ENCODE measurements at regions not wholly inside any gene's neighbourhood (a gene's known extent, or its start where the extent isn't known, plus 50 kb on each side); places are given as distances from the start of the nearest gene placed in this dataset.

DNA sequence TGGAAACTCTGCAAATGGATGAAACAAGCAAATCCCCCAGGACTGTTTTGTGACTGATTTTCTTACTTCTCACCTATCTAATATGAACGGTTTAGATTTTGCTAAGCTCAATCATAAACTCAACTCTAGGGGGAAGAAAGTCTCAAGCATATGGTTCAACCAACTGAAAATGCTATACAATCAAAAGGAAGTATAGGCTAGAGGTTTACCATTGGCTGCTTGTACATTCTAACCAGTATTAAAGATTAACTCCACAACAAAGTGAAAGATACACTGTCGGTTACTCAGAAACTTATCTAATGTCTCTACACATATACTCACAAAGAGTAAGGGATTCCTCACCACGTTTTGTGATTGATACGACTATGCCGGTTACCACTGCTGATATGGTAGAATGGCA, 281.8 kb upstream of the SOX5 start:
- no peak for DNase-seq (ENCODE audit: low read depth in 2 of 2)

DNA sequence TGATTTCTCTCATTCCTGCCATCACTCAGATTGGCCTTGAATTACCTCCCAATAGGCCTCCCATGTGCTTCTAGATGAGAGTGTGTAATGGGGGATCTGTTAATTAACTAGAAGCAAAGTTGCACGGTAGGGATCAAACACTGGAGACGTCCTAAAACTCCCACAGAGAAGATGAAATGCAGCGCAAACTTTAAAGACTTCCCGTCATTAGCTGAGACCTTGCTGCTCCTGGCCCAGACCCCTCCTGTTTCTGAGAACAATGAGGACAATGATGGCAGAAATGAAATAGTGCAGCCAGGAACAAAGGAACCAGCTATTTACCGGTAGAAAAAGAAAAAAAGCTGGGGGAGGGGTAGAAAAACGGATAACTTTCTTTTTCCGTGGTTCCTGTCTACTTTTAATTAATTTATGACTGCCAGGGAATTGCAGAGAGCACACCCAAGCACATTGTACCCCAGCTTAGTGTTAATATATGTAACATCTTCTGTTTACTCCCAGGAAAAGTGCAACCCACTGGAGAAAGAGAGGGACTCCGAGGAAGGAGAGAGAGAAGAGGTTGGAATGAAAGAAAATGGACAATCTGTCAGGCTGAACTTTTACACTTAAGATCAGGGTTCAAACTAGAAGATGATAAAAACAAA, 280.7 kb upstream of the SOX5 start:
- DNase-seq (ENCODE audit: low read depth in 2 of 2): no peak

DNA sequence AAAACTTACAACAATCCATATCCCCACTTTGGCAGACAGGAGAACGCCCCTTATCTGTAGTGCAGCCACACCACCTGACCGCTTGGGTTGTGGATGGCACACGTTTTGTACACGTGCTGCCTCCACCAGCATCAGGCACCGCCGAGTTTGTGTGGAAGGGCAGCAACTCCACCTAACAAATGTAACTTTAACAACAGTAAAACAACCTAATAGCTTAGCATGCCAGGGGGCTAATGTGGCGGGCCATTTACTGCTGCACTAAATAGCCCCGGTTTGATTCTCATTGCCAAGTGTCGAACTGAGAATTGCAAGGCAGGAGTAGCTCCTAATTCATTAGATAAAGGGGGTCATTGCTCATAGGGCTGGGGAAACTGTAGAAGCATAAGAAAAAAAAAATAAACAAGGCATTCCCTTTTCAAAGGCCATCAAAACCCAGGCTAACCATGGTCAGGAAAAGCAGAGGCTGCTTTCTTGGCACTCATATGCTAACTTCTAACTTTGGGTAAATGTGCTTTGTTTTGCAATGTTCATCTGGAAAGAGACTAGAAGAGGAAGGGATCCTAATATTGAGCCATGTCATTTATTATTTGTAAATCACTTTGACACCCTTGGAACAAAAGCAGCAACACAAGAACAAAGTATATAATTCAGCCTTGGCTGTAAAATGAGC, 279.7 kb upstream of the SOX5 start:
- DNase-seq (ENCODE audit: low read depth in 2 of 2): peak in 1 of 2 donors; percentile 1

DNA sequence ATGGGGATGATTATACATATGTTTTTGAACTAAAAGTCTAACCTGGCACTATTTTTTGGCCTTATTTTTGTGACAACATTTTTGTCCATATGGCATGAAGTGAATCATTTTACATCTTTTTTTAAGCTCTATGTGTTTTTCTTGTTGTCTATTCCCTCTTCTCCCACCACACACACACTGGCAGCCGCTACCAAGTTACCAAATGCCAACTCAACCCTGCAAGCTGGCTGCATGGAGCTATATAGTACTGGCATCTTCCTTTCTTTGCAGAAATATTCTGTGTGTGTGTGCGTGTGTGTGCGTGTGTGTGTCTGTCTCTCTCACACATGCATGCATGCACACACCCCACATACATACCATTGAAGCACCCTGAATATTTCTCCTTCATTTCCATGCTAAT, 278.9 kb upstream of the SOX5 start:
- DNase-seq (ENCODE audit: low read depth in 2 of 2): no peak

DNA sequence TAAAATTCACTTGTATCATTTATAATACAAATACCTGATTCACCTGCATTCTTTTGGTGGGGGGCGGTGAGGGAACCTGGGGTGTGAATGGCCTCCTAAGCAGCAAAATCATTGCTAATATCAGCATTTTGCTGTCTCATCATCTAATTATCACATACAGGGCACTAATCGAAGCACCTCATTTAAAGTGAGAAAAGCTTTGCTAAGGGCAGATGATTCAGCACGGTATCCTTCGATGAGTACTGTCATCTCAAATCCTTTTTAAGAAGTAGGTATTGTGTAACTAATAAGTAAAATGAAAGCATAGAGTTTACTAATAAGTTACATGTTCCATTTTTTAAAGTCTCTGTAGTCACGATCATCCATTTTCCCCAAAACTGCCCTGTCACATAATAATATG, 278.1 kb upstream of the SOX5 start:
- no peak for DNase-seq (ENCODE audit: low read depth in 2 of 2)

DNA sequence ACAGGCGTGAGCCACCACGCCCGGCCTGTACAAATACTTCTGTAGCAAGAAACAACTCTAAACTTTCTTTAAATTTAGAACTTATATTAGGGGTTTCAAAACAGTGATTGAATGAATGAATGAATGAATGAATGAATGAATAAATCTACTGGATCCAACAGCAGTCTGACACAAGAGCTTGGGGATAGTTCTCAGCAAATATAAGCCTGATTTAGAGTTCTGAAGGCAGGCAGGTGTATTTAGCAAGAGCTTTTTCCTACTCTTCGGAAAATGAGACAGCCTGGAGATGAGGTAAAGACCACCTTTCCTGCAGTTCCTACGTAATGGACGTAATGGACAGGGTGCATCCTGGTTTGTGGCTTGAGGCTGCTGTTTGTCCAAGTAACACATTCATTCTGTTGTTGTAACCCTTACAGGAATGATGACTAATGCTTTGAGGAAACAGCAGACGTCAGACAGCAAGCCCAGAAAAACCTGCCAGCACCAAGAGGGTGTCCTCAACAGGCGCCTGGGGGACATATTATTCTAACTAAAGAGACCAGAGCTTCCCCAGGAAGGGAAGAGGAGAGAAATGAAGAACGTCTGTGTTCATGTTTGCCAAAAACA, 277.4 kb upstream of the SOX5 start:
- DNase-seq (ENCODE audit: low read depth in 2 of 2): peak; percentile 5 to 85

DNA sequence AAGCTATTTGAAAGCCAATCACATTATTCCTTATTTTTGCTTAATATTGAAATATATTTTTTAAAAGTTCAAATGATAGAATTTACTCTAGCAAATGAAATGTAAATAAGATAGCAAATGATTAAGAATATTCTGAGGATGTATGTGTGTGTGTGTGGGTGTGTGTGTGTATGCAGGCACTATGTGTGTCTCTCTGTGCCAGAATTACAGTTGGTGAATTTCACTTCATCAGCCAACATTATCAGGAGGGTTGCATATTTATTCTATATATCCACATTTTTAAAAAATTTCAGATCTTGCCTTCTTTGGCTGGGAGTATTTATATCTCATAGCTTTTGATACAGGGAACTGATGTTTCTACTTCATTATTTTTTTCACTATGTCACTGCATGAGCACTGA, 274.9 kb upstream of the SOX5 start:
- DNase-seq (ENCODE audit: low read depth in 2 of 2): no peak

- no peak for DNase-seq (ENCODE audit: low read depth in 2 of 2)
Measured at GRCh38 chr12:24223926-24224325, 274.5 kb upstream of the SOX5 start.

DNA sequence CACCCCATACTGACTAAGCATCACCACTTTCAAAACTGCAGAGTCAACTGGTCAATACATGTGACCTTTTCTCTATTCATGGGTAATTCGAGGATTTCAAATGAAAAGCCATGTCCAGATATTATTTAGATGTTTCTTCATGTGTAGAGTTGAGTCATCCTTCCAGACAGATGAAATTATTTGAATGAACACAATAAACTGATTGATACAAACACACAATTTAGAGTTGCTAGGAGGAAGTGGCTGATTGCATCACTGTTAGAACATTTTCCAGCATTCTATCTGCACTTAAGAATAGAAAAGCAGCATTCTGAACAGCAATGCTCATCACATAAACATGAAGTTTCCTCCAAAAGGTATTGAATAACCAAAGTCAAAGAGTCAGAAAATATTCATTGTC, 273.5 kb upstream of the SOX5 start:
- DNase-seq (ENCODE audit: low read depth in 2 of 2): peak in 1 of 2 donors; percentile 6

- no peak for DNase-seq (ENCODE audit: low read depth in 2 of 2)
Measured at GRCh38 chr12:24212496-24212895, 263.0 kb upstream of the SOX5 start.

GRCh38 chr12:24206621-24207020, 257.2 kb upstream of the SOX5 start:
- DNase-seq (ENCODE audit: low read depth in 2 of 2): no peak

GRCh38 chr12:24201258-24201970, 251.9 kb upstream of the SOX5 start:
- peak in 1 of 2 donors; percentile 58 for DNase-seq (ENCODE audit: low read depth in 2 of 2)

DNA sequence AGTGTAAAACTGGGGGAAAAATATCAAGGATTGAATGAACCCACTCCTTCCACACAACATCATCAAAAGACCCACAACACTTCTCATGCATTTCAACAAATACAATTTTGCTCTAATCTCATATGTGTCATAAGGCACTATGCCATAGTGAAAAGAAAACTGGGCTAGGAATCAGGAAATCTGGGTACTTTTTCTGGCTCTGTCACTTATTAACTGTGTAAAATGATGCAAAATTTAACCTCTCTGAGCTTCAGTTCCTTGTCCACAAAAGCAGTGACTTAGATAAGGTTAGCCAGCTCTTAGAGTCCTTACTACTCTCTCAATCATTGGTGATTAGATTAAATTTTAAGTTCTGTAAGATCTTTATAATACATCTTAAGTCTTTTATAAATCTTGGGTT, 250.5 kb upstream of the SOX5 start:
- DNase-seq (ENCODE audit: low read depth in 2 of 2): no peak

DNA sequence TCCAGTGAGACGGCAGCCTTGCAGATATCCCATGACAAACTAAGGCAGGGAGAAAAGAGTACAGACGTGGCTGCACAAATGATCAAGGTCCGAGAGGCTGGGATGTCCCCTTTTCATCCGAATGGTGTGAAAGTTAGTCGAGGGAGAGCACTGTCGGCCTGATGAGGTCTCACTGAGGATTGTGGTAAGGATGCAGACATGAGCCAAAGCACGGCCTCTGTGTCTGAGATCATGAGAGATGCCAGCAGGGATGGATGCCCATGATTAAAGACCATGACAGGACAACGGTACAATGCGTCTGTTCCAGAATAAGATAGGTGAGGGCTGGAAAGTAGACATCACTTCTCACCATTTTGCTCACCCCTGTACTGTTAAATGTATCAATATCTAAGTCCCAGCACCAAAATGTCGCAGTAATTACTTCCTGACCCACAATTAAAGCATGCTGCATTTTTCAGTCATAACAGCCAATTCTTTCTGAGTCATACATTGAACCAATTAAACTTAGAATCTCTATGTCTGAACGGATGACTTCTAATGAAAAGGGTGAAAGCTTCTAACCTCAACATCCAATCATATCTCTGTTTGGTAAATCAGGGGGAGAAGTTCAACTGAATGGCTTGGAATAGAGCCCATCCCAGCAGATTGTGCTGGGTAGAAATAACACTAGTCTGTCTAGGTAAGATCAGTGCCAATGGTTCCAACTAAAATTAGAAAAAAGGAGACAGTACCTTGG, 249.6 kb upstream of the SOX5 start:
- DNase-seq (ENCODE audit: low read depth in 2 of 2): peak in 1 of 2 donors; percentile 50

DNA sequence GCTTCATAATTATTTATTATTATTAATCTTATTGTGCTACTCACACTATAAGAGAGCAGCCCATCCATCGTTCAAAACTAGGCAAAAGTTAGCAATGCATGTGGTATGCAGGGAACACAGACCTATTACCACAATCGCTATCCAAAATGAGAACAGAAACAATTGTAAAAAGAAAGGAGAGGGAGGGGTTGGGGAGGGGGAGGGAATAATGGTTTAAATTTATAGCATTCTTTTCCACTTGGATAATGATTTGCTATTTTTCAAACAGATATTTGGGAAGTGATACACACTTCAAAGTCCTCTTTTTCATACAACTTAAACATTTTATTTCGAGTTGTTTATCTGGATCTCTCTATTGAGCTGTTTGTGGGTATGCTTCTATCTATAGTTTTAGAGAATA, 248.6 kb upstream of the SOX5 start:
- no peak for DNase-seq (ENCODE audit: low read depth in 2 of 2)

- no peak for DNase-seq (ENCODE audit: low read depth in 2 of 2)
Measured at GRCh38 chr12:24197532-24197931, 248.1 kb upstream of the SOX5 start.

DNA sequence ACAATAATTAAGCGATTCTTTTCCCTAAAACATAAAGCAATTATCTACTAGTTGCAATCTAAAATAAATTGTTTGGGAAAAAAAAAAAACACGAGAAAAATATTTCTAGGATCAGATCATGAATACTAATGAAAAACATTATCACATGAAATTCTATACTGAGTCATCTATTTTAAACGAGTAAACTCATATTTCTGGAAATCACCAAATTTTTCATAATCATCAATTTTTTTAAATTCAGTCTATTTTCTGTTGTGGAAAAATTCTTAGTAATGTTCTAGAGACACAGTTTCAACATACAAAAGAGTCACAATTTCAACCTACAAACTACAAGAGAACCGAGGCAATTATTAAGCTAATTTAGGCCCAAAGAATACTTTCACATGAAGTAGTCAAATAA, 245.6 kb upstream of the SOX5 start:
- no peak for DNase-seq (ENCODE audit: low read depth in 2 of 2)

GRCh38 chr12:24191117-24191516, 241.6 kb upstream of the SOX5 start:
- DNase-seq (ENCODE audit: low read depth in 2 of 2): no peak

DNA sequence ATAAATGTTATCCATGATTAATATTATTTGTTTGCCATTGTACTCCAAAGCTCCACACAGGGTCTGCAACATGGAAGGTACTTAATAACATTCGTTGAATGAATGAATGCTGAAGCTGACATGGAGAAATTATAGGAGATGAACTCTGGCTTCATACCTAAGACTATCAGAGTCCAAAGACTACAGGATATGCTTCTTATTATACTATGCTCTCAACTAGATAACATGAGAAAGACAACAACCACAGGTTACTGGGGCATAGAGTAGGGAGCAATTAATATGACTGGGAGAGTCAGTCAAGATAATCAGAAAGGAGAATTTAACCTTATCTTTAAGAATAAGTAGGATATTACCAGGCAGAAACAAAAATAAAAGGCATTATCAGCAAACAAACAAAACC, 236.3 kb upstream of the SOX5 start:
- DNase-seq (ENCODE audit: low read depth in 2 of 2): no peak

- DNase-seq (ENCODE audit: low read depth in 2 of 2): no peak
Measured at GRCh38 chr12:24177889-24178288, 228.4 kb upstream of the SOX5 start.

GRCh38 chr12:24175929-24176328, 226.5 kb upstream of the SOX5 start:
- DNase-seq (ENCODE audit: low read depth in 2 of 2): no peak

DNA sequence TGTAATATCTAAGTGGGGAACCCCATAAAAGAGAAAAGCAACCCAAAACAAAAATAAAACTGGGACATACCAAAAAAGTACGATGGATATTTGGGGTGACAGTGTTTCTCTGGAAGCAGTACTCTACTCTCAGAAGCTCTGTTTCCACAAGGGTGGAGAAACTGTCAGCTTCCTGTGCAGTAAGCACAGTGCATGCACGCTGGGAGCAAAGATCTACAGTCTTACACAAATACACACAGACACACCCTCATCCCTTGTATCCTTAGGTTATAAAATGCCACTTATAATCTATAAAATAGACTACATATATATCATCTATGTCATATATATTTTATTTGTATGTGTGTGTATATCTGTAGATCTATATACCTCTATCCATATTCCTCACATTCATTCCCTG, 225.8 kb upstream of the SOX5 start:
- no peak for DNase-seq (ENCODE audit: low read depth in 2 of 2)

Measured in dermis microvascular lymphatic vessel endothelial cell (primary cell).